ENCODE measurements at regions not wholly inside any gene's neighbourhood (a gene's known extent, or its start where the extent isn't known, plus 50 kb on each side); places are given as distances from the start of the nearest gene placed in this dataset.

GRCh38 chrX:127405946-127406345 is 586.4 kb downstream of the PRR32 start:
- Histone ChIP-seq H3K9me3 (ENCODE audit: insufficient read depth in 2 of 2, low read depth in 1 of 2, low read length in 1 of 2) (no peaks in the 10 kb centered on the region), H3K4me3 (ENCODE audit: extremely low read depth in 1 of 4, insufficient read depth in 2 of 4, low read depth in 3 of 4, low read length in 4 of 4) (no peak overlapping the region), H4K5ac (ENCODE audit: insufficient read length, low read depth, low read length) (no peak overlapping the region), H3K18ac (ENCODE audit: extremely low read depth, low read length) (no peak overlapping the region), H4K91ac (replicated peaks; ENCODE audit: insufficient read length, low read length) (no peak overlapping the region), H3K9ac (replicated peaks in 1 of 4; ENCODE audit: extremely low read depth in 1 of 4, low read depth in 3 of 4, low read length in 3 of 4) (no peak overlapping the region), H3K36me3 (ENCODE audit: control insufficient read depth in 2 of 4, insufficient read depth in 4 of 4, low read length in 3 of 4) (no peaks in the 10 kb centered on the region), H2BK5ac (ENCODE audit: low read depth, low read length) (no peak overlapping the region), H3K79me1 (ENCODE audit: low read depth, low read length) (no peaks in the 10 kb centered on the region), H3K27me3 (replicated peaks in 1 of 4; ENCODE audit: control insufficient read depth in 3 of 4, extremely low read depth in 1 of 4, insufficient read depth in 3 of 4, low read length in 3 of 4) (no peaks in the 10 kb centered on the region), H3K27ac (ENCODE audit: low read depth, low read length) (no peak overlapping the region), H3K56ac (replicated peaks; ENCODE audit: insufficient read length, low read depth, low read length) (no peak overlapping the region), H4K8ac (ENCODE audit: extremely low read depth, insufficient read depth, low read length) (no peak overlapping the region), H3K14ac (ENCODE audit: insufficient read length) (no peak overlapping the region), H2BK12ac (ENCODE audit: low read depth, low read length) (no peak overlapping the region), H3K79me2 (ENCODE audit: control insufficient read depth in 1 of 2, insufficient read depth in 2 of 2, low read length in 2 of 2) (no peaks in the 10 kb centered on the region), H2BK120ac (replicated peaks; ENCODE audit: low read depth, low read length) (no peak overlapping the region), H2BK15ac (ENCODE audit: low read length) (no peak overlapping the region), H3K4me1 (replicated peaks in 1 of 4; ENCODE audit: control insufficient read depth in 3 of 4, insufficient read depth in 4 of 4, low read length in 3 of 4) (no peaks in the 10 kb centered on the region), H2AK5ac (ENCODE audit: low read depth, low read length) (no peak overlapping the region), H3K4me2 (ENCODE audit: insufficient read depth in 1 of 2, low read depth in 2 of 2, low read length in 2 of 2) (no peak overlapping the region), H3K23ac (ENCODE audit: insufficient read length) (no peak overlapping the region), H2BK20ac (ENCODE audit: low read length) (no peak overlapping the region), H3K4ac (replicated peaks; ENCODE audit: insufficient read length, low read depth, low read length) (no peak overlapping the region), H4K20me1 (replicated peaks in 1 of 2; ENCODE audit: control insufficient read depth in 1 of 2, insufficient read depth in 2 of 2, low read length in 2 of 2) (no peaks in the 10 kb centered on the region), H2AFZ (ENCODE audit: low read length) (no peak overlapping the region), H3K23me2 (ENCODE audit: low read depth, low read length) (no peaks in the 10 kb centered on the region)
- ChIA-PET CTCF (ENCODE audit: partially characterized antibody) (no interaction called here), POLR2A (ENCODE audit: partially characterized antibody) (no interaction called here)
- DNase-seq (ENCODE audit: low read depth in 1 of 2, low spot score in 2 of 2): no peak
- FAIRE-seq: no peak
- 92% methylated on average over 2 of the region's 2 CpGs; no CpG with 5 or more reads in 1 of the 2 experiments for WGBS, 2 experiments (ENCODE audit: extremely low coverage in 1 of 2, insufficient coverage in 1 of 2, insufficient read length in 1 of 2, insufficient replicate concordance in 2 of 2, low coverage in 1 of 2, low lambda C conversion rate in 2 of 2, missing lambda C conversion rate in 1 of 2)
- TF ChIP-seq, protein P1, sequence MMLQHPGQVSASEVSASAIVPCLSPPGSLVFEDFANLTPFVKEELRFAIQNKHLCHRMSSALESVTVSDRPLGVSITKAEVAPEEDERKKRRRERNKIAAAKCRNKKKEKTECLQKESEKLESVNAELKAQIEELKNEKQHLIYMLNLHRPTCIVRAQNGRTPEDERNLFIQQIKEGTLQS (IDR thresholded peaks at IDR 0.05; ENCODE audit: insufficient read depth, low read depth, low read length): no peak
- no peak for TF ChIP-seq CBX5 (IDR thresholded peaks at IDR 0.05; ENCODE audit: low read depth, low read length)
- TF ChIP-seq SP1 (IDR thresholded peaks at IDR 0.05; ENCODE audit: low read depth, low read length): no peak
- TF ChIP-seq NANOG (IDR thresholded peaks at IDR 0.05; ENCODE audit: insufficient read depth, low read depth, low read length, poor library complexity, severe bottlenecking): no peak
- TF ChIP-seq SIRT6 (IDR thresholded peaks at IDR 0.05; ENCODE audit: low read length): no peak
- TF ChIP-seq, protein P2, sequence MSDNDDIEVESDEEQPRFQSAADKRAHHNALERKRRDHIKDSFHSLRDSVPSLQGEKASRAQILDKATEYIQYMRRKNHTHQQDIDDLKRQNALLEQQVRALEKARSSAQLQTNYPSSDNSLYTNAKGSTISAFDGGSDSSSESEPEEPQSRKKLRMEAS (IDR thresholded peaks at IDR 0.05): no peak
- no peak for TF ChIP-seq BCL11A (IDR thresholded peaks at IDR 0.05; ENCODE audit: low read depth in 2 of 2, low read length in 2 of 2)
- no peak for TF ChIP-seq ASH2L (IDR thresholded peaks at IDR 0.05; ENCODE audit: low read length)
- no peak for TF ChIP-seq POU5F1 (IDR thresholded peaks at IDR 0.05; ENCODE audit: low read depth, low read length)
- TF ChIP-seq TAF1 (IDR thresholded peaks at IDR 0.05; ENCODE audit: low read depth, low read length): no peak
- TF ChIP-seq NRF1 (IDR thresholded peaks at IDR 0.05; ENCODE audit: low read depth, low read length): no peak
- TF ChIP-seq TCF12 (IDR thresholded peaks at IDR 0.05; ENCODE audit: low read depth, low read length): no peak
- TF ChIP-seq USF2 (IDR thresholded peaks at IDR 0.05; ENCODE audit: low read length): no peak
- no peak for TF ChIP-seq POLR2AphosphoS5 (IDR thresholded peaks at IDR 0.05; ENCODE audit: low read depth, low read length)
